GM12873 (cell line): ENCODE measurements at regions not wholly inside any gene's neighbourhood (a gene's known extent, or its start where the extent isn't known, plus 50 kb on each side); places are given as distances from the start of the nearest gene placed in this dataset.

Experiments used
- TF ChIP-seq, protein P1 (sequence below): IDR thresholded peaks from 2 replicates; pipeline ENCODE4 v1.5.1; 2012; ENCODE audit warnings: low read depth, mild to moderate bottlenecking, moderate library complexity, low read length, control low read depth; ENCODE audit not compliant: insufficient read depth; ENCODE audit errors: missing control alignments

DNA sequence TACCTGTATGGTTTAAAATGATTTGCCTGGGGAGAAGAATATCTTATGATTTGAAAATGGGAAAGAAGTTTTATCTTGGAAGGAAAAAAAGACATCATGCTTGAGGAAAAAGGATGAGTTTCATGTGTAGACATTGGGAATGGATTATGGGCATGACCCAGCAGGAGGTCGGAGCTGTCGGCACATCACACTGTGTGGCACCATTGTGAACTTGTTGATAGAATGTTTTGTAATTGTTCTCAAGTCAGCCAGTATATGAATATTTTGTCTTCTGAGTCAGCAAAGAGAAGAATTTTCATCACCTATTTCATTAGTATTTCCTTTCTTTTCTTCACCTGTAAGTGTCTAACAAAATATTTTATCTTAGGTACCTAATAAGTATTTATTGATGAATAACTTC is 60.0 kb upstream of the HMGA2 start:
- TF ChIP-seq, protein P1, sequence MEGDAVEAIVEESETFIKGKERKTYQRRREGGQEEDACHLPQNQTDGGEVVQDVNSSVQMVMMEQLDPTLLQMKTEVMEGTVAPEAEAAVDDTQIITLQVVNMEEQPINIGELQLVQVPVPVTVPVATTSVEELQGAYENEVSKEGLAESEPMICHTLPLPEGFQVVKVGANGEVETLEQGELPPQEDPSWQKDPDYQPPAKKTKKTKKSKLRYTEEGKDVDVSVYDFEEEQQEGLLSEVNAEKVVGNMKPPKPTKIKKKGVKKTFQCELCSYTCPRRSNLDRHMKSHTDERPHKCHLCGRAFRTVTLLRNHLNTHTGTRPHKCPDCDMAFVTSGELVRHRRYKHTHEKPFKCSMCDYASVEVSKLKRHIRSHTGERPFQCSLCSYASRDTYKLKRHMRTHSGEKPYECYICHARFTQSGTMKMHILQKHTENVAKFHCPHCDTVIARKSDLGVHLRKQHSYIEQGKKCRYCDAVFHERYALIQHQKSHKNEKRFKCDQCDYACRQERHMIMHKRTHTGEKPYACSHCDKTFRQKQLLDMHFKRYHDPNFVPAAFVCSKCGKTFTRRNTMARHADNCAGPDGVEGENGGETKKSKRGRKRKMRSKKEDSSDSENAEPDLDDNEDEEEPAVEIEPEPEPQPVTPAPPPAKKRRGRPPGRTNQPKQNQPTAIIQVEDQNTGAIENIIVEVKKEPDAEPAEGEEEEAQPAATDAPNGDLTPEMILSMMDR, result no peak

DNA sequence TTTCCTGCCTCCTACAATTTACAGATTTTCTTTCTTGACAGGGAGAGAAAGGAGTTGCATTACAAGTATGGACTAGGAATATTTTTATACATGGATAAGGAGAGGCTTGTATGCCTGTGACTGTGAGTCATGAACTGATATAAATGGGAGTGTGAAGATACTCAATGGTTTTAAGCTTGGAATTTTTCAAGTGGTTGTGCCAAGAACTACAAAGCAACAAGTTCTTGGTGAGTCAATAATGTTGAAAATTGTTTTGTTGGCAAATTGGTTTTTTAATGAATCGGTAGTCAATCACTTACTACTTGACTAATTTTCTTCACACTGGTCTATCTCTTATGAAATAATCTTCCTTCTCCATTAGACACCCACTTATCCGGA is 58.9 kb upstream of the HMGA2 start:
- TF ChIP-seq, protein P1, result no peak

DNA sequence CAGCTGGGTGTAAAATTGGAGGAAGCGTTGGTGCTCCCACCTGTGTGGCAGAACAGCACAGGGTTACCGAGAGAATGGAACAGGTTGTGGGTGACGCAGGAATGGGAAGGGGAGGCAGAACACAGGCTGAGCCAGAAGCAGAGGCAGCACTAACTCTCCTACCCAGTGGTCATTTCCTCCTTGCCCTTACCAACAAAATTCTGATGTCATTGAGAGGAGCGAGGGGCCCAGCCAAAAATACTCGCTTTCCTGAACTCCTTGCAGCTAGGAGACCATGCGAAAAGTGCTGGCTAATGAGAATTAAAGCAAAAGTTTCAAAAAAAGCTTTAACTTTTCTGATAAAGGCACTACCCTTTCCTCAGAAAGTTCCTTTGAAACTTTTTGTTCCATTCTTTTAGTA is 54.4 kb upstream of the HMGA2 start:
- TF ChIP-seq, protein P1, result no peak
